ENCODE measurements at regions not wholly inside any gene's neighbourhood (a gene's known extent, or its start where the extent isn't known, plus 50 kb on each side); places are given as distances from the start of the nearest gene placed in this dataset.
"Not testable (repeated sequence)": the region's sequence is repeated elsewhere in the genome, so short reads cannot be mapped to it uniquely, and the experiment has no call there.

DNA sequence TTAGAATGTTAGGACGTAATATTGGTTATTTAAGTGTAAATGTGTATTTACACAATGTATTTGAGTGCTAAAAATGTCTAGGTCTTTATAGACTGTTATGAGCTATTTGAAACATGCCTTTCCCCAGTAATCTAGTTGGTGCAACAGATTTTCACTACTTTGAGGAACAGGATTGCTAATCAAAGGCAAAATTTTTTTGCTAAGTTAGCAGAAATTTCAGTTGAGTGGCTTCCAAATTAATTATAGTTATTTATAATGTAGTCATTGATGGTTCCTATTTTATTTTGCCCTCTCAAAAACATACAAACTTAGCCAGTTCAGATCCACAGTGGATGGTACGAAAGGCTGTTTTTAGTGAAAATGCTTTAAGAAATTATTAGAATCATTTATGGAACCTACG lies 78.7 kb upstream of the LYZL2 start:
- Histone ChIP-seq H3K9ac (ENCODE audit: low read length) (no peak overlapping the region), H3K4me1 (ENCODE audit: insufficient read depth, low read length) (no peaks in the 10 kb centered on the region), H3K9me3 (ENCODE audit: low read length) (no peaks in the 10 kb centered on the region)

GRCh38 chr10:30706189-30706588 lies 76.6 kb upstream of the LYZL2 start:
- not testable (repeated sequence) for H3K27me3 ChIP-seq (ENCODE audit: control insufficient read depth in 1 of 2, insufficient read depth in 2 of 2, low read length in 2 of 2); H3K36me3 ChIP-seq (ENCODE audit: insufficient read depth, low read length); H3K27ac ChIP-seq (ENCODE audit: low read depth, low read length); H3K4me3 ChIP-seq (ENCODE audit: low read depth in 1 of 2, low read length in 2 of 2); H3K9me3 ChIP-seq (ENCODE audit: low read length); H3K9ac ChIP-seq (ENCODE audit: low read length); H3K4me1 ChIP-seq (ENCODE audit: insufficient read depth, low read length)

More for the DNA sequence above, 78.7 kb upstream of the LYZL2 start:
- Histone ChIP-seq H3K36me3 (ENCODE audit: insufficient read depth, low read length) (no peaks in the 10 kb centered on the region), H3K27ac (ENCODE audit: low read depth, low read length) (no peak overlapping the region), H3K27me3 (ENCODE audit: control insufficient read depth in 1 of 2, insufficient read depth in 2 of 2, low read length in 2 of 2) (no peaks in the 10 kb centered on the region), H3K4me3 (ENCODE audit: low read depth in 1 of 2, low read length in 2 of 2) (no peak overlapping the region)

DNA sequence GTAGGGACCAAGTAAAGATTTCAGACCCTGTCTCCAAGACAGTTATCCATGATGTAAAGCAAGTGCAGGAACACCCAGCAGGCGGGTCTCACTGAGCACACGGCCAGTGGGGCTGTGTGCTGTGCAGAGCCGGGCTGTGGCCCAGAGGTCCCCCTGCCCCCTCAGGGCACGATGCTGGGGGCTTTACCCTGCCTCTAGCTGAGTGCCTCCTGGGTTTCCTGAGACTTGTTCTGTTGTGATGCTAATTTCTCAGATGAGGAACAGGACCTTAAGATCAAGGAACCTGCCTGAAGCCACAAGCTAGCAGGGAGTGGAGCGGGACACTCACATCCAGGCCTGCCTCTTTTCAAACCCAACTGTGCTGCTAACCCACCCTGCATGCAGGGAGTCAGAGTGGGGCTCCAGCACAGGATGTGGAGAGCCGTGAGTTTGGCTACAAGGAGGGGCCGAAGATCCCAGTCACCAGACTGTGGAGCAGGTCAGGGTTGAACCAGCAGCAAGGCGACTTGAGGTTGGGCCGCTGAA lies 76.1 kb upstream of the LYZL2 start:
- Histone ChIP-seq H3K4me3 (ENCODE audit: low read depth in 1 of 2, low read length in 2 of 2) (no peak overlapping the region), H3K36me3 (ENCODE audit: insufficient read depth, low read length) (no peaks in the 10 kb centered on the region), H3K9ac (ENCODE audit: low read length) (no peak overlapping the region), H3K9me3 (ENCODE audit: low read length) (no peaks in the 10 kb centered on the region), H3K4me1 (ENCODE audit: insufficient read depth, low read length) (no peaks in the 10 kb centered on the region), H3K27me3 (ENCODE audit: control insufficient read depth in 1 of 2, insufficient read depth in 2 of 2, low read length in 2 of 2) (no peaks in the 10 kb centered on the region), H3K27ac (ENCODE audit: low read depth, low read length) (no peak overlapping the region)

DNA sequence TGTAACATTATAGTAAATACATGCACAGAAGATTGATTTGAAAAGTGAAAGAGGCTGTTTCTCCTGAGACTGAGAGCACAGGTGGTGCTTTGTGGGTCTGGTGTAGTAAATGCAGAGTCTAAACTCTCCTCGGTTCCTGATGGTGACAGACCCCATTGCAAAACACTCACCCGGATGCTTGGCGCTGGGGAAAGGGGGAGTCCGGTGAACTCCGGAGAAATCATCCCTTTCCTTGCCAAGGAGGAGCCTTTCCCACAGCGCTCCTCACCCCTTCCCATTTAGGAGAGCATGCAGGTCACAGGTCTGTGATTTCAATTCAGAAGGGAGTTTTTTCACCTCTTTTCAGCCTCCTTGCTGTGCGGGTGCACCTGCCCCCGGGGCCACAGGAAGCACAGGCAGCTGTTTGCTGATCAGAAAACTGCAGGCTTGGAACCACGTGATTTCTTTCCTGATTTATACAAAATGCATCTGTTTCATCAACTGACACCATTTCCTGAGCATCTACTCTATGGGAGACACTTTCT lies 75.6 kb upstream of the LYZL2 start:
- Histone ChIP-seq H3K4me3 (ENCODE audit: low read depth in 1 of 2, low read length in 2 of 2) (no peak overlapping the region), H3K27ac (ENCODE audit: low read depth, low read length) (no peak overlapping the region), H3K9ac (ENCODE audit: low read length) (no peak overlapping the region)

GRCh38 chr10:30704601-30705100 lies 75.1 kb upstream of the LYZL2 start:
- not testable (repeated sequence) for H3K27ac ChIP-seq (ENCODE audit: low read depth, low read length); H3K9ac ChIP-seq (ENCODE audit: low read length); H3K9me3 ChIP-seq (ENCODE audit: low read length); H3K27me3 ChIP-seq (ENCODE audit: control insufficient read depth in 1 of 2, insufficient read depth in 2 of 2, low read length in 2 of 2); H3K36me3 ChIP-seq (ENCODE audit: insufficient read depth, low read length); H3K4me1 ChIP-seq (ENCODE audit: insufficient read depth, low read length); H3K4me3 ChIP-seq (ENCODE audit: low read depth in 1 of 2, low read length in 2 of 2)

More for the DNA sequence above, 75.6 kb upstream of the LYZL2 start:
- Histone ChIP-seq H3K4me1 (ENCODE audit: insufficient read depth, low read length) (no peaks in the 10 kb centered on the region), H3K36me3 (ENCODE audit: insufficient read depth, low read length) (no peaks in the 10 kb centered on the region), H3K27me3 (ENCODE audit: control insufficient read depth in 1 of 2, insufficient read depth in 2 of 2, low read length in 2 of 2) (no peaks in the 10 kb centered on the region), H3K9me3 (ENCODE audit: low read length) (no peaks in the 10 kb centered on the region)

DNA sequence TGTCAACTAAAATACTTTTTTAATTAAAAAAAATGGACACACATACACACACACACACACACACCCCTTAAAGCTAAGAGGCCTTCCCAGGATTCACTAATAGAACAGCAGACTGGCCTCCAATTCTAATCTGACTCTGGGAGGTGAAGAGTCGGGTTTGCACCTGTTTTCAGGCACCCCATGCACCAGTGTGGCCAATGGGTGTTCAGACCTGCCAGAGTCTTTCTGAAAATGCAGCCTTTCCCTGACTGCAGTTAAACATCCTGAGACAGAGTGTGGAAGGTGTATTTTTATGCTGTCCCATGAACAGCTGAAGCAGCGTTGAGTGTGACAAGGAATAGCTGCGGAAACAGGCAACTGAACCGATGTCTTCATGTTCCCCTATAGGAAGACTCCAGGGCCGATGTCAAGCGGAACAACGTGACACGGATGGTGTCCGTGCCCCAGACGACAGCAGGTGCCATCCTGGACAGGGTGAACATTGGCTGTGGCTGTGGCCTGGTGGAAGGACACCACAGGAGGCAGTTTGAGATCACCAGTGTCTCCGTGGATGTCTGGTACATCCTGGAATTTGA lies 74.6 kb upstream of the LYZL2 start:
- H3K36me3 ChIP-seq (ENCODE audit: insufficient read depth, low read length) = no peaks in the 10 kb centered on the region
- H3K9ac ChIP-seq (ENCODE audit: low read length) = no peak overlapping the region
- H3K4me3 ChIP-seq (ENCODE audit: low read depth in 1 of 2, low read length in 2 of 2) = no peak overlapping the region
- H3K4me1 ChIP-seq (ENCODE audit: insufficient read depth, low read length) = no peaks in the 10 kb centered on the region
- no peaks in the 10 kb centered on the region for H3K9me3 ChIP-seq (ENCODE audit: low read length)
- no peak overlapping the region for H3K27ac ChIP-seq (ENCODE audit: low read depth, low read length)
- H3K27me3 ChIP-seq (ENCODE audit: control insufficient read depth in 1 of 2, insufficient read depth in 2 of 2, low read length in 2 of 2) = no peaks in the 10 kb centered on the region

DNA sequence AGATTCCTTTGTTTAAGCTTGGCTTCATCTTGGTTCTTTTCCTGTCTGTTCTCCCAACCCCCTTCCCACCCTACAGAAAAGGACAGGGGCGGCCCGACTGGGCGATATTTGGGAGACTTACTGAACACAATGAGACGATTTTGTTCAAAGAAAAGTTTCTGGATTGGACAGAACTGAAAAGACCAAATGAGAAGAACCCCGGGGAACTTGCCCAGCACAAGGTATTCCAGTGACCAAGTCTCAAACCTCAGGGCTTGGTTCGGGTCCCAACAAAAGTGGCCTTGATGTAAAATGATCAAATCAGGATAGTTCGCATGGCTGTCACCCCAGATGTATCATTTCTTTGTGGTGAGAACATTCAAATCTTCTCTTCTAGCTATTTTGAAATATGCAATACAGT lies 73.9 kb upstream of the LYZL2 start:
- not testable (repeated sequence) for H3K4me1 ChIP-seq (ENCODE audit: insufficient read depth, low read length); H3K9me3 ChIP-seq (ENCODE audit: low read length); H3K27me3 ChIP-seq (ENCODE audit: control insufficient read depth in 1 of 2, insufficient read depth in 2 of 2, low read length in 2 of 2); H3K4me3 ChIP-seq (ENCODE audit: low read depth in 1 of 2, low read length in 2 of 2); H3K9ac ChIP-seq (ENCODE audit: low read length); H3K27ac ChIP-seq (ENCODE audit: low read depth, low read length); H3K36me3 ChIP-seq (ENCODE audit: insufficient read depth, low read length)

DNA sequence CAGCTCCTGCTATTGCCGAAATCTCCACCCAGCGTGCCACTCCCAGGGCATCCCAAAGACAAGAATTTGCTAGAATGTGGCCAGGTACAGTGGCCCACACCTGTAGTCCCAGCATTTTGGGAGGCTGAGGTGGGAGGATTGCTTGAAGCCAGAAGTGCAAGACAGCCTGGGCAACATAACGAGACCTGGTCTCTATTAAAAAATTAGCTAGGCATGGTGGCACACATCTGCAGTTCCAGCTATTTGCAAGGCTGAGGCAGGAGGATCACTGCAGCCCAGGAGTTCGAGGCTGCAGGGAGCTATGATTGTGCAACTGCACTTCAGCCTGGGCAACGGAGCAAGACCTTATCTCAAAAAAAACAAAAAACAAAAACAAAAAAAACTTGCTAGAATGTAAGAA lies 73.3 kb upstream of the LYZL2 start:
- Histone ChIP-seq H3K27ac (ENCODE audit: low read depth, low read length) (no peak overlapping the region), H3K4me1 (ENCODE audit: insufficient read depth, low read length) (no peaks in the 10 kb centered on the region), H3K27me3 (ENCODE audit: control insufficient read depth in 1 of 2, insufficient read depth in 2 of 2, low read length in 2 of 2) (no peaks in the 10 kb centered on the region), H3K36me3 (ENCODE audit: insufficient read depth, low read length) (no peaks in the 10 kb centered on the region), H3K4me3 (ENCODE audit: low read depth in 1 of 2, low read length in 2 of 2) (no peak overlapping the region), H3K9ac (ENCODE audit: low read length) (no peak overlapping the region), H3K9me3 (ENCODE audit: low read length) (no peaks in the 10 kb centered on the region)

- Histone ChIP-seq H3K27me3 (ENCODE audit: control insufficient read depth in 1 of 2, insufficient read depth in 2 of 2, low read length in 2 of 2) (no peaks in the 10 kb centered on the region), H3K4me1 (ENCODE audit: insufficient read depth, low read length) (no peaks in the 10 kb centered on the region), H3K9me3 (ENCODE audit: low read length) (no peaks in the 10 kb centered on the region), H3K4me3 (ENCODE audit: low read depth in 1 of 2, low read length in 2 of 2) (no peak overlapping the region), H3K9ac (ENCODE audit: low read length) (no peak overlapping the region), H3K36me3 (ENCODE audit: insufficient read depth, low read length) (no peaks in the 10 kb centered on the region), H3K27ac (ENCODE audit: low read depth, low read length) (no peak overlapping the region)
Observed at GRCh38 chr10:30701451-30702173, 72.1 kb upstream of the LYZL2 start.

GRCh38 chr10:30697806-30698205 lies 68.3 kb upstream of the LYZL2 start:
- Histone ChIP-seq H3K36me3 (ENCODE audit: insufficient read depth, low read length) (no peaks in the 10 kb centered on the region), H3K4me1 (ENCODE audit: insufficient read depth, low read length) (peaks cover 11% of the 10 kb centered on the region), H3K9me3 (ENCODE audit: low read length) (no peaks in the 10 kb centered on the region), H3K27me3 (ENCODE audit: control insufficient read depth in 1 of 2, insufficient read depth in 2 of 2, low read length in 2 of 2) (no peaks in the 10 kb centered on the region), H3K27ac (ENCODE audit: low read depth, low read length) (no peak overlapping the region), H3K4me3 (ENCODE audit: low read depth in 1 of 2, low read length in 2 of 2) (no peak overlapping the region), H3K9ac (ENCODE audit: low read length) (no peak overlapping the region)

- peaks cover 11% of the 10 kb centered on the region for H3K4me1 ChIP-seq (ENCODE audit: insufficient read depth, low read length)
- H3K9me3 ChIP-seq (ENCODE audit: low read length); H3K27ac ChIP-seq (ENCODE audit: low read depth, low read length); H3K27me3 ChIP-seq (ENCODE audit: control insufficient read depth in 1 of 2, insufficient read depth in 2 of 2, low read length in 2 of 2); H3K36me3 ChIP-seq (ENCODE audit: insufficient read depth, low read length); H3K9ac ChIP-seq (ENCODE audit: low read length); H3K4me3 ChIP-seq (ENCODE audit: low read depth in 1 of 2, low read length in 2 of 2): not testable (repeated sequence)
Observed at GRCh38 chr10:30697221-30697620, 67.7 kb upstream of the LYZL2 start.
